ENCODE measurements at regions not wholly inside any gene's neighbourhood (a gene's known extent, or its start where the extent isn't known, plus 50 kb on each side); places are given as distances from the start of the nearest gene placed in this dataset.

- no peak for DNase-seq (ENCODE audit: low read depth, low spot score)
- BruUV-seq (replicated peaks) = no TSS peak
- Histone ChIP-seq H3K79me2 (ENCODE audit: control insufficient read depth, insufficient read depth, low read length) (no peaks in the 10 kb centered on the region), H3K4me2 (ENCODE audit: control insufficient read depth, insufficient read depth) (no peak overlapping the region), H3K4me1 (ENCODE audit: control insufficient read depth, insufficient read depth, low read length) (no peaks in the 10 kb centered on the region), H4K20me1 (ENCODE audit: control insufficient read depth, insufficient read depth) (no peaks in the 10 kb centered on the region), H3K27me3 (replicated peaks in 1 of 2; ENCODE audit: control insufficient read depth in 2 of 2, insufficient read depth in 2 of 2, low read length in 1 of 2) (no peaks in the 10 kb centered on the region), H3K36me3 (ENCODE audit: control insufficient read depth in 2 of 2, insufficient read depth in 2 of 2, low read length in 1 of 2) (no peaks in the 10 kb centered on the region), H3K27ac (ENCODE audit: control insufficient read depth, insufficient read depth) (no peak overlapping the region), H3K9me3 (replicated peaks; ENCODE audit: control insufficient read depth, insufficient read depth, low read length) (no peaks in the 10 kb centered on the region), H3K4me3 (no peak overlapping the region), H3K9ac (ENCODE audit: control insufficient read depth, insufficient read depth, low read length) (no peak overlapping the region), H2AFZ (ENCODE audit: control insufficient read depth, low read depth, low read length) (no peak overlapping the region)
- ATAC-seq = no peak
- in situ Hi-C loops (cut with MboI) (no loop called here), intact Hi-C loops (cut with micrococcal nuclease; ENCODE audit: unreplicated experiment) (no loop called here)
- ChIA-PET CTCF (no interaction called here), POLR2A (no interaction called here), RAD21 (ENCODE audit: unreplicated experiment) (no interaction called here), SMC1A (ENCODE audit: uncharacterized antibody, unreplicated experiment) (no interaction called here)
- TF ChIP-seq POU2F2 (IDR thresholded peaks at IDR 0.05; ENCODE audit: borderline replicate concordance, low read depth, low read length) (no peak), ZBTB4 (CRISPR knock-in tag; IDR thresholded peaks at IDR 0.05) (no peak)
- WGBS (ENCODE audit: insufficient coverage, insufficient replicate concordance, low lambda C conversion rate, missing lambda C conversion rate) = 37% methylated on average over 5 of the region's 5 CpGs
- FAIRE-seq = no peak
These were observed 220.9 kb upstream of the CDC14C start for GRCh38 chr7:48703466-48703865.

- Histone ChIP-seq H3K27ac (ENCODE audit: control insufficient read depth, insufficient read depth) (no peak overlapping the region), H3K4me2 (ENCODE audit: control insufficient read depth, insufficient read depth) (no peak overlapping the region), H3K9me3 (replicated peaks; ENCODE audit: control insufficient read depth, insufficient read depth, low read length) (no peaks in the 10 kb centered on the region), H3K9ac (ENCODE audit: control insufficient read depth, insufficient read depth, low read length) (no peak overlapping the region), H3K79me2 (ENCODE audit: control insufficient read depth, insufficient read depth, low read length) (no peaks in the 10 kb centered on the region), H4K20me1 (ENCODE audit: control insufficient read depth, insufficient read depth) (no peaks in the 10 kb centered on the region), H3K36me3 (ENCODE audit: control insufficient read depth in 2 of 2, insufficient read depth in 2 of 2, low read length in 1 of 2) (no peaks in the 10 kb centered on the region), H3K4me3 (no peak overlapping the region), H3K27me3 (replicated peaks in 1 of 2; ENCODE audit: control insufficient read depth in 2 of 2, insufficient read depth in 2 of 2, low read length in 1 of 2) (no peaks in the 10 kb centered on the region), H3K4me1 (ENCODE audit: control insufficient read depth, insufficient read depth, low read length) (no peaks in the 10 kb centered on the region), H2AFZ (ENCODE audit: control insufficient read depth, low read depth, low read length) (no peak overlapping the region)
- ATAC-seq (no peak), DNase-seq (ENCODE audit: low read depth, low spot score) (no peak), FAIRE-seq (no peak)
- CTCF ChIA-PET = no interaction called here
- intact Hi-C loops (cut with micrococcal nuclease; ENCODE audit: unreplicated experiment) (no loop called here), in situ Hi-C loops (cut with MboI) (no loop called here)
- RAD21 ChIA-PET (ENCODE audit: unreplicated experiment) = no interaction called here
- SMC1A ChIA-PET (ENCODE audit: uncharacterized antibody, unreplicated experiment) = no interaction called here
- BruUV-seq (replicated peaks) = no TSS peak
- 62% methylated on average over 4 of the region's 4 CpGs for WGBS (ENCODE audit: insufficient coverage, insufficient replicate concordance, low lambda C conversion rate, missing lambda C conversion rate)
- no peak for TF ChIP-seq RCOR1 (conservative IDR thresholded peaks at IDR 0.05; ENCODE audit: low read depth, low read length)
- no peak for TF ChIP-seq MYC (IDR thresholded peaks at IDR 0.05; ENCODE audit: insufficient read depth, insufficient read length, insufficient replicate concordance, low read length, severe bottlenecking)
- no peak for TF ChIP-seq ESRRA (IDR thresholded peaks at IDR 0.05; ENCODE audit: low read length)
- TF ChIP-seq MEF2A (IDR thresholded peaks at IDR 0.05; ENCODE audit: insufficient read depth, low read depth, low read length) = no peak
- no peak for TF ChIP-seq HDAC2 (IDR thresholded peaks at IDR 0.05)
- TF ChIP-seq CREM (IDR thresholded peaks at IDR 0.05; ENCODE audit: low read depth) = no peak
- TF ChIP-seq TARDBP (IDR thresholded peaks at IDR 0.05; ENCODE audit: borderline replicate concordance) = no peak
- no peak for TF ChIP-seq BMI1 (IDR thresholded peaks at IDR 0.05; ENCODE audit: borderline replicate concordance)
- no peak for TF ChIP-seq E2F4 (IDR thresholded peaks at IDR 0.05; ENCODE audit: low read depth, low read length)
- no peak for TF ChIP-seq SIN3A (IDR thresholded peaks at IDR 0.05; ENCODE audit: low read depth, low read length)
- TF ChIP-seq PML (IDR thresholded peaks at IDR 0.05; ENCODE audit: low read length) = no peak
- no peak for TF ChIP-seq NR2C2 (IDR thresholded peaks at IDR 0.05; ENCODE audit: borderline replicate concordance, control insufficient read depth, insufficient read length, low read depth)
- TF ChIP-seq TAF1 (IDR thresholded peaks at IDR 0.05; ENCODE audit: borderline replicate concordance, low read depth, low read length) = no peak
- TF ChIP-seq BACH1 (IDR thresholded peaks at IDR 0.05; ENCODE audit: borderline replicate concordance) = no peak
- POLR2A ChIA-PET = no interaction called here
These were observed 216.2 kb upstream of the CDC14C start for GRCh38 chr7:48708122-48708521.
